Fibroblast of peridontal ligament (primary cell): ENCODE measurements at regions not wholly inside any gene's neighbourhood (a gene's known extent, or its start where the extent isn't known, plus 50 kb on each side); places are given as distances from the start of the nearest gene placed in this dataset.

ENCODE experiments used
- DNase-seq: peaks from one replicate; pipeline ENCODE4 v3.0.0-alpha.2; 2010; ENCODE audit errors: extremely low read depth

DNA sequence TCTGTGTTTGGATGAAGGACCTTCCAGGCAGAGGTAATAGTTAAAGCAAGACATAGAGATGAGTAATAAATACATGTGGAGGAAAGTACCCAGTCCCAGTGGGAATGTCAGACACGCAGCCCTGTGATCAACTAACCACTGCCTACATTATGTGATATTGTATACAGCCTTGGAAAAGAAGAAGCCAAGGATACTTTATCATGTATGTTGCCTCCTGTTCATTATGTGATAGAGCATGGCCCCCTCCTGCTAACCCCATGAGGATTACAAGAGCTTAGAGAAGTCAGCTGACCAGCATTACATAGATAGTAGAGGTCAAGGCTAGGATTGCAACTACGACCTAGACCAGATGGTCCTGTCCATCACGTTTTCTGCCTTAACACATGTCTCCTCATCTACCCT lies 497.0 kb upstream of the TNC start:
- DNase-seq = peak; percentile 67

DNA sequence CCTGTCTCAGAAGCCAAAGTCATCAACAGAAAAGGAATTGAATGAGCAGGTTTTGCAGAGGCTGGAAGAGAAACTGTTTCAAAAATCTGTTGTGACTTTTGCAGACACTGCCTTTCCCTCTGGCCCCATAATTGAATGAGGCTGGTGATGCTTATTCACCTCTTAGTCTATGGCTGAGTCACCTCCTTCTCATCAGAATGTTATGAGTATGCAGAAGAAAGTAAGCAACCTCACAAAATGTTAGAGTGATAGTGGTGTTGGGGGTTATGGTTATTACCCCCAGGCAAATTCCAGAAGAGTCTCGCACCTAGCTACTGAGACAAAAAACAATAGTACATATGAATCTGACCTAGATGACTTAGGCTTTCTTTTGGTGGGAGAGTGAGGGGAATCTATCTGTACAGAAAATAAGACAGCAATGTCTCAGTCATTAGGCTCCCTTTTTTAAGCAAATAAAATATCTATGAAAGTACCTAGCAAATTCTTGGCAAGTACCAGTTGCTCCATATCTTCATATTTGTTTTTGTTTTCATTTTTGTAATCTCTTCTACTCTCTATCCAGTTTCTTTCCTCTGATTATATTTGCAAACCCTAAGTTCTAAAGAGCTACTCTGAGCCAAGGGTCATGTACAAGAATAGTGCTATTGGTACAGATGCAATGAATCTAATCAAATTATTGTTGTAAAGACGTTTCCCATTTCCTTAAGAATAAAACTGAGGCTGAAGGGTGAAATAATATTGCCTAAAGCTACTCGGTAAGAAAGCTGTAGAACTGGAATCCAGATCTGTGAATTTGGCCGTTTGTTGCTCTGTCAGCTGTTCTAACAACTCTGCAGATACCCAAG lies 498.1 kb upstream of the TNC start:
- DNase-seq = peak; percentile 93

DNA sequence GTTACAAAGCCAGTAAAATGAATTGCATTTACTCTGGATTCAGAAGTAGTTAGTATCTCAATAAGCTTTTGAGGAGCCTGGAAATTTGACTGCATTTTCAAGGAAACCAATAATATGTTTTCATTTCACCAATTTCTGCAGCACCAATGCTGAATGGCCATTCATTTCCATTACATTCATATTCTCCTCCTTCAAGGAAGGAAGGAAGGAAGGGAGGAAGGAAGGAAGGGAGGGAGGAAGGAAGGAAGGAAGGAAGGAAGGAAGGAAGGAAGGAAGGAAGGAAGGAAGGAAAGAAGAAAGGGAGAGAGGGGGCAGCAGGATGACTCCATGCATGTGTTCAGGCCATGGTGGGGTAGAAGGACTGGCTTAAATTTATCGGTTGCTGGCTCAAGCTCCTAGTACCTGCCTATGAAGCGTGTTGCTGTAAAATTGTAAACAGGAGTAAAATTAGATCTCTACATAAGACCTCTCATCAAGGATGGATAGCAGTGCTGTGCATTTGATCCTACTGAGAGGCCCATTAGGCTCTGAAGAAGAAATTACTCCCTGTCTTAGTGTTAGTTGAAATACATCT lies 498.8 kb upstream of the TNC start:
- no peak for DNase-seq

DNA sequence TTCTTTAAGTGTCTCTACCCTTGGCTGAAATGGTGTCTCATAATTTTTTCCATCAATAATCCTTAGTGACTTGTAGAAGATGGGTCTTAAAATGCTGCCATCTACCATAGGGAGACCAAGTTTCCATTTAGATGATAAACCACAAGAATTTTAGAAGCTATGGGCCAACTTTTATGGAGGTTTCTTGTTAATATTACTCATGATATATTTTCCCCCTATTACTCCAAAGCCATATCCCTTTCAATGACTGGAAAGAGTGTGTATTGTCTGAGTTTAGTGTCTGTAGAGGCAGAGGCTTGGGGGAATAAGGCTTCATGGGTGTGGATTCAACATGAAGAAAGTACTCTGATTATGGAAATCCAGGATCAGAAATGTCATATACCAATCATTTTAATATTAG lies 507.3 kb upstream of the TNC start:
- DNase-seq = no peak

DNA sequence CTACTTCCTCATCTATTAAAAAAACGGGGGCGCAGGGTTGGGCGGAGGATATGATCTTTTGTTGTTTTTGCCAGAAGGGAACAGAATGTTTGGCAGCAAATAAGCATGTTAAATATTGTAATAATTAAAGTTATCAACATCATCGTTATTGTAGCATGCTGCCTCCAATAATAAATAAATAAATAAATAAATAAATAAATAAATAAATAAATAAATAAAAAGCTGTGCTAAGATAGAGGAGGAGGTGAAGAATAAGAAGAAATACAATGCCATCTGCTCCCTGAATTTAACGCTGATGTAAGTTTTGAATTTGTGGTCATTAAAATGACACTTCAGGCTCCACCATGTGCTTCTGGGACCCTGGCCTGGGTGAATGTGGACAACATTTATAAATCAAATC lies 508.0 kb upstream of the TNC start:
- DNase-seq = no peak

DNA sequence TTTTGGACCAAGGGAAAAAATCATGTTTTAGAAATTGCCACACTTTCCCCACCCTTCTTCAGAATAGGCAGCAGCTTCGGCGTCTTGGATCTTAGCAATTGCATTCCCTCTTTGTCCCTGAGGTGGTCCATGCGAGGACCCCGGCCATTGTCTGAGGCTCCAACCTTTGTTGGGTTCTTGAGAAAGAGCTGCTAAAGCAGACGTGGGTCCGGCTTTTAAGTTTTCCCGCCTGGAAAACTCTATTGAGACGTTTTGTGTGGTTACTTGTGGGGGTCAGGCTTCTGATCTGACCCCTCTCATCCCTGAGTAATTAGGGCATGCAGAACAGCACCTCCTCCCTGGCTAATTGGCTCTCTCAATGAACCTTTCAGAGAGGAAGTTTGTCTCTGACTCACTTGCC lies 509.6 kb upstream of the TNC start:
- no peak for DNase-seq

DNA sequence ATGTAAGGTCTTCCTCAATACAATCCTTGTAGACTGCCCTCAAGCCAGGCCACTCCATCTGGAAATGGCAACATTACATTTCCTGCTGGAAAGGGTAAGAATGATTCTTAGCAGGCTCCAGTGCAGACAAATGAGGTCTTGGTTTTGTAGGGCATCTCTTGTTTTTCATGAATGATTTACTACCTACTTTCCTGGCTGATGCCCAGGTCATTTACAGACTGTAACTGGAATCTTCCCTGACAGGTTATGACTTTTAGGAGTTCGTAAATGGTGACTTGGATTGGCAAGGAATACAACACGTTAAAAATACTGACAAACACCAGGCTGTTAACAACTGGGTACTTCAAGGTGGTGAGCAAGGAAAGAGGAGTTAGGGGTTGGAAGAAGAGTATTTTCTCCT lies 510.5 kb upstream of the TNC start:
- no peak for DNase-seq

DNA sequence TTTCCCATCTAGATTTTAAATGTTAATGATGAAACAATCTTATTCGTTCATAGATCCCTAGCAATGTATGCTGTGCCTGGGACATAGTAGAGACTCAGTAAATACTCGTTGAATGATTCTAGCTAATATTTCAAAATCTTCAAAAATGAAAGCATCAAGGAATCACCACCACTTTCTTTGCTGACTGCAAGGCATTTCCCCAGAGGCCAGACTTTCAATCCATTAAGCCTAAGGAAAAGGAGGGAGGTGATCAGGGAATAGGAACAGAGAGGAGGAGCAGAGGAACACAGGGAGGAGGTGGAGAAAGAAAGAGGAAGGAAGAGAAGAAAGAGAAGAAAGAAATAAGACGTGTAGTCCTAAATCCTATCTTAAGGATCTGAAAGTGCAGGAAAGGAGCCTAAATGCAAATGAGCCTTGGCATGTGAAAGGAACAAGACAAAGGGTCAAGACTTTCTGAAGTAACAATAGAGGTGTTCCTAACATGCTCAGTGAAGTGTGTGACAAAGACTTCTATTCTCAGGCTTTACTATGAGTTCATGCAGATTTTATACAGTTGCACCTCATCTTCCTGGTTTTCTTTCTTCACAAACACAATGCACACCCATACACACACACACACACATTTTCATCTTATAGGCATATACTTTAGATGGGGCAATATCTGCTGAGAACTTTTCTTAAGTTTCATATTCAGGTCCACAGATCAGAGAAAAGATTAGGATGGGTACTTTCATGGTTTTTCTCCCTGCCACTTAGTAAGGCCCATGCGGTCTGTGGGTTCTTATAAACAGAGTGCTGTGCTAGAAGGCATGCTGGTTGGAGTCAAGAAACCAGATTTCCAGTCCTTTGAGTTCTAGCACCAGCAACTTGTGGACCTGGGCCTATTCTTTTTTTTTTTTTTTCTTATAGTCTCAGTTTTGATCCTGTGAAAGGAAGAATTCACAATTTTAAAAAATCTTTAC lies 512.2 kb upstream of the TNC start:
- DNase-seq = peak; percentile 44

DNA sequence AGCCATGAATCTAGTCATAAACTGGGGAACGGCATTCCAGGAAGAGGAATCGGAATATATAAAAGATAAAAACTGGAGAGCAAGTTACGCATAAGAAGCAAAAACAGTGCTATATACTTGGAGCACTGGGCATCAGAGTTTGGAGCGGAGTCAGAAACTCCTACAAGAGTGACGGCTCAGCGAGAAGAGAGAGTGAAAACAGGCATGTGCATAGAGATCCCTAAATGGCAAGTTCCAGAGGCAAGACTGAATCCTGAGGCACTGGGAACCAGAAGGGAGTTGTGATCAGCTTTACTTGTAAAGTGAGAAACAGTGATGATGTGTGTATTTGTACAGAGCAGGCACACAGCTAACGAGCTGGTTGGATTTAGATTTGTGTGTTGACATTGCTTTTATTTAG lies 514.4 kb upstream of the TNC start:
- DNase-seq = no peak

DNA sequence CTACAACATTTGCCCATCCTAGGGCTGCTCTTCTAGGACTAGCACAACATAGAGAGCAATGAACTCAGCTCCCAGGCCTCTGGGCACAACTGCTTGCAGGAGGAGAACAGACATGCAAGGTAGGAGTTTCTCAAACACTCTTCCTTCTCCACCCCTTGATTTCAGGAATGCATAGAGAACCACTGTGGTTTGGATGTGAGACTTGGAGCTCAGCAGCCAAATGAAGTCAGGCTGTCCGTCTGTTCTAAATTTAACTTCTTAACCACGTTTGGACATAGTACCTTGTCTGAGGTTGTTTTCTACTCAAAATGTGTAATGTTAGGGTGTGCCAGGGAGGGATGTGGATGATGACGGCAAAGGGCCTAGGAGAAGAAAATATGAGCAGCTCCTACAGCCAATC lies 515.1 kb upstream of the TNC start:
- DNase-seq = peak; percentile 92

DNA sequence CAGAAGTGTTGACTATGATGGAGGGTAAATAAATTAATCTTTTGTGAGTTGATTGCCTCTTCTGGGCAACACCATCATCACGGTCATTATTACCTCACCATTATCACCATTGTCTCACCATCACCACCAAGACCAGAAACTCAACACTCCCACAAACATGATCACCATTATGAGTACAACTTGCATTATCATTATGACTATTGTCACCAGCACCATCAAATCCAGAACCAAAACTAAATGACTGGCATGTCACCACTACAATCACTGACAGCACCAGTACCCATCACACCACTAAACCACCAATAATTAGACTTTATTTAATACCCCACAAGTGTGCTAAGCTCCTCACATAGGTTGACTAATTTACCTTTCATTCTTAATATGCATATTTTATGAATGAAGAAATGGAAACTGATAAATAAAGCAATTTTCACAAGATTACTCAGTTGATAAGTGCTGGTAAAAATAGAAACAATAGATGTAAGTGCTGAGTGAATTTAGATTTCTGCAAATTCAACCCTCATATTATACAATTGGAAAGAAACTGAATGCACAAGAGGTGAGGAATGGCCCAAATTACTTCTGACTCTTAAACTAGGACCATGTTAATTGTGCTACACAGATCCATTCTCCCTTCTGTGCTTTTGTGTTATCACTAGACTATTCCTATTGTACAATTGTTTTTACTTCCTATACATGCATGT lies 517.8 kb upstream of the PAPPA start:
- no peak for DNase-seq

DNA sequence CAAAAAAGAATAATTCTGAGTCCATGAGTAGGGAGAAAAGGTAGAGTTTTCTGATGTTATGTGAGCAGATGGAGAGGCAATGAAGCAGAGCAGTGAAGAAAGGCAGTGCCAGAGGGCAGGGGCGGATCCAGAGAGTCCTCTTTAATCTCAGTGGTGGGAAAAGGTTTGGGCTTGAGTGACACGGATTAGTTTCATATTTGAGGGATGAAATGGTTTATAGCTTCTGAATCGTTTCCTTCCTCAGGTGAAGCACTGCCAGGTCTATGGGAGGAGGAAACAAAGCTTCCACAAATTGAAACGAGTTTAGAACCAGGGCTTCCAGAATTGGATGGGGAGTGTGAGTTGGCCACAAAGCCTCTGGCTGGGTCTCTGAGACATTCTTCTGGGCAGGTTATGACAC lies 517.0 kb upstream of the PAPPA start:
- DNase-seq = no peak

DNA sequence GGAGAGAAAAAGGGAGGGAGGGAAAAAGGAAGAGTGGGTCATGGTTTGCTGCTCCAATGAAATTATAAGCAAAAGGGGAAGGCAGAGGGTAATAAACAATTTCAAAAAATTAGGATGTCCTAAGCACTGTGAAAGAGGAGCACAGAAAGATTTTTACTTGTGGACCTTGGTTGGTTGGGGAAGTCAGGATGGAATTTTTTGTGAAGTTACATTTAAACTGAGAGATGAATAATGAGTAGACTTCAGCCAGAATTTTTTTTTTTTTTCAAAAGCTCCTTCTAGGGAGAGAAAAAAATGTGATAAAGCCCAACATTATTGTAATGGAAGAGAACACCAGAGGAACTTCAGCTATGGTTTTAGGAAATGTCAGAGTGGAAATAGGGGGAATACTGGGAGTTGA lies 515.9 kb upstream of the PAPPA start:
- peak; percentile 61 for DNase-seq

DNA sequence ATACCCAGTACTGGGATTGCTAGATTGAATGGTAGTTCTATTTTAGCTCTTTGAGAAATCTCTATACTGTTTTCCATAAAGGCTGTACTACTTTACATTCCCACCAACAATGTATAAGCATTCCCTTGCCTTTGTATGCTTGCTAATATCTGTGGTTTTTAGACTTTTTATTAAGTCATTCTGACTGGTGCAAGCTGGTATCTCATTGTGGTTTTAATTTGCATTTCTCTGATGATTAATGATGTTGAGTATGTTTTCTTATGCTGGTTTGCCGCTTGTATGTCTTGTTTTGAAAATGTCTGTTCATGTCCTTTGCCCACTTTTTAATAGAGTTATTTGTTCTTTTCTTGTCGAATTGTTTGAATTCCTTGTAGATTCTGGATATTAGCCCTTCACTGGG lies 512.7 kb upstream of the PAPPA start:
- peak; percentile 52 for DNase-seq

DNA sequence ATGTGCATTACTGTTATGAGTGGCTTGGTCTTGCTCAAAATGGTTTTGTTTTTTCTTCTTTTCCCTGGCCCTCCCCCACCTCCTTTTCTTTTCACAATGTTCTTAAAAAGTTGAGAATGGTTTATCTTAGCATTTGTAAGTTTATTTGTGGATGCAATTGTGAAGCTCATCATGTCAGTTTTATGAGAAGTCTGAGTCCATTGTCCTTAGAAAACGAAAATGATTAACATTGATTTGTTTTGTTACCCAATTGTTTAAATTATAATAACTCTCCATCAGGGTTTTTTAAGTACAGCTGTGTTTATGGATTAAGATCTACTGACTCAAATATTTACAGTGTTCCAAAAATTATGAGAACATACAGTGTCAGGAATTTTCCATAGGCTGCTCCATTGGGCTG lies 511.3 kb upstream of the PAPPA start:
- peak; percentile 68 for DNase-seq

DNA sequence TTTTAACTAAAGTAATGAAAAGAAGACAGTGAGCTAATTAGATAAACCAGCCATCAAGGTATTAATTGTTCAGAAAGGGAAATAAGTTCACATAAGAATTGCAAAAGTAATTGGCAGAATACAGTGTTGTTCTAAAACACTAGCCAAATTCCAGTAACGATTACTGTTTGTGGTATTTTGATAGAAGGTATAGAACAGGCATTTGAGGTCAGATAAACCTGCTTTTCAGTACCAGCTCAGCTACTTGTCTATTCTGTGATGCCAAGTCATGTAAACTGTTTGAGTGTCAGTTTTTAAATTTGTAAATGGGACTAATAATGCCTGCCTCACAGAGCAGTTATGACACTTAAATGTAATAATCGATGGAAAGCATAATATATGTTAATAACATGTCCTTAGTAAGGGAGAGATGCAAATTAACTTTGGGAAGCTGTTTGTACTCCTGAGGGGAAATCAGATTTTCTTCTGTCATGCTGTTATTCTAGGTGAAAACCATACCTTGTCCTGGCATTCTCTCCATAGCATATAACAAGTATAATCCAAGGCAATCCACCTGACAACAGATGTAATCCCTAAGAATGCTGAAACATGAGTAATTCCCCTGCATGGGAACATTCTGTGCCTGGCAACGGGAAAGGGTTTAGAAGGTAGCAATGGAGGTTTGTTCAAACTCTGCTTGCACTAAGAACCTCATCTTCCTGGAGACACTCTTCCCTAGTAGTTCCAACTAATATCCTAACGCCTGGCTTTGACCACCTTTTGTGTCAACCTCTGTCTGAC lies 509.5 kb upstream of the PAPPA start:
- DNase-seq = no peak

DNA sequence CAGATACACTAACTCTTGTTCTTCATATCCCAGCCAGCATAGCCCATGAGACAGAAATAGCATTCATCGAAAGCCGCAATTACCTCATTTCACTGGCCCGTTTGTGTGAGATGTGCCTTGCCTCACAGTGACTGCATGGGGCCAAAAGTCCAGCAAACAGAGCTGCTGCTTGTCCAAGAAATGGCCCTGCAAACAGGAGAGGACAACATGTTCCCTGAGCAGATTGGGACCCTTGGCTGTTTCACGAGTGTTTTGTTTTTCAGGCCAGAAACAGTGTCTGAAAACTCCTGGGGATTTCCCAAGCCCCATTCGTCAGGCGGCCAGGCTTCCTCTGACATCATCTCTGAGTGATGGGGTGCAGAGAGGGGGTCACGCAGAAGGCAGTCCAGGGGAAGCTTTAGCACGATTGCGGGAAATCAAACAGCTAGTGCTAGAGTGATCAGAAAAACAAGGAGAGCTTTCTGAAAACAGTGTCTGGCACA lies 503.6 kb upstream of the PAPPA start:
- DNase-seq = peak; percentile 87

DNA sequence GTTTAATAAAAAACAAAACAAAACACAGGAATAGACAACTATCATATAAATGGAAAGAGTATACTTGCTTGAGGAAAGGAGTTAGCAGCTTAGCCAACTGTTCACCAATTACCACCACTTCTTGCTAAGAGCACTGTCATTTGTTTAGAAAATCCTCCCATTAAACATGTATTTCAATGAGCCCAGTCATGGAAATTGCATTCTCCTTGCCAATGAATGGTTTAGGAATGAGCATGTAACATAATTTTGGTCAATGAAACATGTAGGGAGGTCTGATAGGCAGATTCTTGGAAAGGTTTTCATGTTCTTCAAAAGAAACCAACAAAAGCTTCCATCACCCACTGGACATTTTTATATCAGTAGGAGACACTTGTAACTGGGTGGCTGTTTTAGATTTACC lies 502.8 kb upstream of the PAPPA start:
- DNase-seq = peak; percentile 99

DNA sequence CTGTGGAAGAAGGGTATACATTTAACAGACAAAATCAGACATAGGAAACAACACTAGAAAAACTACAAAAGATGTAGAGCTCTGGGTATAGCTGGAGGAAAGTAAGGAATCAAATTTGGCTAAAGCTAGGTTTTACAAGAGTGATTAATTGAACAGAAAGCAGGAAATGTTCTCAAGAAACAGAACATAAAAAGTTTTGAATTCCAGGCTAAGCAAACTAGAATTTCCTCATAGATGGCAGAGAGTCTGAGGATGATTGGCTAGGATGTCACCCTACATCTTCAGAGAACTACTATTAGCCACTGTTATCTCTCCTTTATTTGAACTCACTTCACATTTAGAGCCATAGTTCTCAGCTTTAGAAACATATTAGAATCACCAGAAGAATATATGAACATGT lies 502.1 kb upstream of the PAPPA start:
- DNase-seq = no peak

DNA sequence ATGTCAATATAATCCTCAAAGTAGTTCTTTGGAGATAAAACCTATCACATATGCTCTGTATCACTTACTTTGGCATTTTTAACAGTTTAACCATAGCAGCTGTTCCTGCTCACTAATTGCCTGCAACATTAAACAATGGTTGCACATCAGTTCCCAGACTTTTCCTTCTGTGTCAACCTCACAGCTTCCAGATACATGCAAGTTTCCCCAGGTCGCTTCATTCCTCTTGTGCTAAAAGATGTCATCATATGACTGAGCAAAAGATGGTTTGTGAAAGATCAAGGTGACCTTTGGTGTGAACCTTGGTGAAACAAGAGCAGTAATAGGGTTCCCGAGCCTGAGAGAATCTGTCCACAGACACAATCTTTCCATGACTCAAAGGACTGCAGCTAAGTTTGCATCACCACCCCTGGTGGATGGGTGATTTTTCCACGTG lies 500.4 kb upstream of the PAPPA start:
- peak; percentile 70 for DNase-seq

DNA sequence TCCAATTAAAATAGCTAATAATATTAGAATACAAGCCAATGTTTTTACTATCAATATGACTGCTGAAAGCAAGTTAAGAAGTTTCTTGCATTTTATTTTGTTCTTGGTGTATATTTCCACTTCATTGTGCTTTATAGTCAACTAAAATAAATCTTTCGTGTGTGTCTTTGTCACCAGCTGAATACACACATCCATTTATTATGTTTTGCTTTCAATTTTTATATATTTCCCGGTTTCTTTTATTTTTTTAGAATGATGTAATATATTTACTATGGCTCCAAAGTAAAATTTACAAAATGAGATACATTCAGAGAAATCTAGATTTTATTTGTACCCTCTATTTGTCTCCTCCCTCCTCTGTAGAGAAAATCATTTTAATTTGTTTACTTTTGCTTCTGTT lies 495.9 kb upstream of the PAPPA start:
- DNase-seq = no peak
